ENCODE measurements at regions not wholly inside any gene's neighbourhood (a gene's known extent, or its start where the extent isn't known, plus 50 kb on each side); places are given as distances from the start of the nearest gene placed in this dataset.

DNA sequence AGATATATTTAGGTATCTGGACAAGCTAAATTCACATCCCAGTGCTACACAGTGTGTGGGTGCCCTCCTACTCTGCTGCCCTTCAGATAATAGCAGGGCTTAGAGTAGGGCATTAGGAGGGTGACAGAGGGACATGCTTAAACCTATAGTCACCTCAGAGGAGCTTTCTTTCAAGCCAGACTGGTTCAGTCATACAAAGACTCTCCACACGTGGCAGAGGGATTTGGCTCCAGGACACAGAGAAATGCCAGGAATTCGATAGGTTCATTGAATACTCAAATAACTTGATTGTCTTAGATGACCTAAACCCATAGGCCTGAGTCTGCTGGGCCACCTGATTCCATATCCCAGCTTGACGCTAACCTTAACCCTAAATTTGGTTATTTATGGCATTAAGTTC is 163.5 kb downstream of the TPH2 start:
- DNase-seq (ENCODE audit: low read depth) = no peak
- ChIA-PET CTCF (interaction anchor here (0.7 to 1.5 kb wide), 2 partner anchors 12 to 39 kb away, joined by 3 read pairs; no protein-coding TSS in a partner anchor), POLR2A (no interaction called here)
- no peaks in the 10 kb centered on the region for H3K36me3 ChIP-seq (ENCODE audit: control insufficient read depth, insufficient read depth, low read length)
- TF ChIP-seq, protein P1, sequence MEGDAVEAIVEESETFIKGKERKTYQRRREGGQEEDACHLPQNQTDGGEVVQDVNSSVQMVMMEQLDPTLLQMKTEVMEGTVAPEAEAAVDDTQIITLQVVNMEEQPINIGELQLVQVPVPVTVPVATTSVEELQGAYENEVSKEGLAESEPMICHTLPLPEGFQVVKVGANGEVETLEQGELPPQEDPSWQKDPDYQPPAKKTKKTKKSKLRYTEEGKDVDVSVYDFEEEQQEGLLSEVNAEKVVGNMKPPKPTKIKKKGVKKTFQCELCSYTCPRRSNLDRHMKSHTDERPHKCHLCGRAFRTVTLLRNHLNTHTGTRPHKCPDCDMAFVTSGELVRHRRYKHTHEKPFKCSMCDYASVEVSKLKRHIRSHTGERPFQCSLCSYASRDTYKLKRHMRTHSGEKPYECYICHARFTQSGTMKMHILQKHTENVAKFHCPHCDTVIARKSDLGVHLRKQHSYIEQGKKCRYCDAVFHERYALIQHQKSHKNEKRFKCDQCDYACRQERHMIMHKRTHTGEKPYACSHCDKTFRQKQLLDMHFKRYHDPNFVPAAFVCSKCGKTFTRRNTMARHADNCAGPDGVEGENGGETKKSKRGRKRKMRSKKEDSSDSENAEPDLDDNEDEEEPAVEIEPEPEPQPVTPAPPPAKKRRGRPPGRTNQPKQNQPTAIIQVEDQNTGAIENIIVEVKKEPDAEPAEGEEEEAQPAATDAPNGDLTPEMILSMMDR (IDR thresholded peaks at IDR 0.05; ENCODE audit: insufficient read depth, low read depth, low read length) = no peak
- H3K27me3 ChIP-seq (ENCODE audit: control insufficient read depth, insufficient read depth, low read length) = no peaks in the 10 kb centered on the region
- H3K4me3 ChIP-seq (ENCODE audit: low read depth, low read length) = no peak overlapping the region

DNA sequence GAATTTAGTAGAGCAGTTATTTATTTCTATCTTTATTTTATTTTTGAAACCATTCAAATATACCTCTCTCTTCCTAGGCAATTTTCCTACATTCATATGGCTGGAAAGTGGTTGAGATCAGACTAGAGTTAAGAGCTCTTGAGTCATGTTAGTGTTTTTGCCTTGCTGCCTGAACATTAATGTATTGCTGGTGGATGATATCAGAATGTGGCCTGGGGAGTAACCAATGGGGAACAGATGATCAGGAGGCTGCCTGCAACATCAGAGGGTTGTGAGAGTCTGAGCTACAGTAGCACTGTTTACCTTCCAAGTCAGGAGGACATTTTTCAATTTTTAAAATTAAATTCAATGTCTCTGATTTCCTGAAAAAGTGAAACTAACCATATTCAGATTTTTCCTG is 166.3 kb upstream of the TRHDE start:
- POLR2A ChIA-PET = no interaction called here

DNA sequence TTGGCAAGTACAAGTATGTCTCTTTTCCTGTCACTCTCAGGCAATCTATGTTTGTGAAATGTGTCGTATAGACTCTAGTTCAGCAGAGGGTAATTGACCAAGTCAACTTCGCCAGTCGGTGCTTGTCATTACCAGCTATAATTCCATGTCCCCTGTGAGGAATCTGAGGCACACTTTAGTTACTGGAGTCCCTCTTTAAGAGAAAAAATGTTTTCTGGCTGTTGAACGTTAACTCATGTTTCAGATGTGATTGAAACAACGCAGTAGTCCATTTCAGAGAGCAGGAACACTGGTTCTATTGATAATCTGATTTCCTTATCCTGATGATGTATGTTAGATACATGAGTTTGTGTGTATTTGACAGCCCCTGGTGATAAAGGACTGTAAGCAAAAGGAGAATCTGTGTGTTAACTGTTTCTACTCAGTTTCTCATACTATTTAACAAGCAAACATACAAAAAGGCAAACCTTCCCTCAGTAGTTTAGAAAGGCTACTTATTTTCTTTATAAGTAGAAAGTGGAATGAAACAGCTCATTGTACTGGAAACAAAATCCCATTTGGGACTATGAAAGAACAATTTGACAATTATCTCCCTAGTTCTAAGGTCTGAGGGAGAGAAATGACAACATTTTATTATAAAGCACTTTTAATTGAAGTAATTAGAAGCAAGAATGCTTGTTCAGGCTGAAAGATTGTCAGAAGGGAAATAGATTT is 161.1 kb upstream of the TRHDE start:
- no peak for DNase-seq (ENCODE audit: low read depth)
- POLR2A ChIA-PET = no interaction called here
- TF ChIP-seq, protein P1 (IDR thresholded peaks at IDR 0.05; ENCODE audit: insufficient read depth, low read depth, low read length) = no peak
- Histone ChIP-seq H3K36me3 (ENCODE audit: control insufficient read depth, insufficient read depth, low read length) (no peaks in the 10 kb centered on the region), H3K4me3 (ENCODE audit: low read depth, low read length) (no peak overlapping the region), H3K27me3 (ENCODE audit: control insufficient read depth, insufficient read depth, low read length) (no peaks in the 10 kb centered on the region; the same call in 1 of the 2 replicates)
- CTCF ChIA-PET = no interaction called here

More for the DNA sequence above, 166.3 kb upstream of the TRHDE start:
- Histone ChIP-seq H3K4me3 (ENCODE audit: low read depth, low read length) (no peak overlapping the region), H3K27me3 (ENCODE audit: control insufficient read depth, insufficient read depth, low read length) (no peaks in the 10 kb centered on the region), H3K36me3 (ENCODE audit: control insufficient read depth, insufficient read depth, low read length) (no peaks in the 10 kb centered on the region)
- CTCF ChIA-PET = interaction anchor here (0.6 kb wide), 1 partner anchor 558 kb away, joined by 3 read pairs; no protein-coding TSS in a partner anchor
- TF ChIP-seq, protein P1 (IDR thresholded peaks at IDR 0.05; ENCODE audit: insufficient read depth, low read depth, low read length) = no peak
- DNase-seq (ENCODE audit: low read depth) = no peak

DNA sequence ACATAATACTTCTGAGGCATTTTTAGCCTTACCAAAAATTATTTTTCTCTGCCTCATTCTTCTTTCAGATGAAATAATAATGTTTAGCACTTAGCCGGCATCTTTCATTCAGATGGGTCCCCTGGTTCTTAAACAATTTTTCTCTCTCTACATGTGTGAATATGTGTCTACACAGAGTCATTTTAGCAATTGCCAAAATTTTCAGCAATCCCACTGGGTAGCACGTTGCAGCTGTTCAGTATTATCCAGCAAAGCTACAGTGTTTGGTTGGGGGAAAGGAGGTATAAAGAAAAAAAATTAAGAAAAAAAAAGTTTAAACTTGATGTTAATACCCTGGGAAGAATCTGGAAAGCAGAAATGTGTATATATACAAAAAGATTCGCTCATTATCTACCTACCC is 160.5 kb upstream of the TRHDE start:
- CTCF ChIA-PET = no interaction called here
- POLR2A ChIA-PET = no interaction called here
- no peak for DNase-seq (ENCODE audit: low read depth)
- TF ChIP-seq, protein P1 (IDR thresholded peaks at IDR 0.05; ENCODE audit: insufficient read depth, low read depth, low read length) = no peak
- H3K27me3 ChIP-seq (ENCODE audit: control insufficient read depth, insufficient read depth, low read length) = no peaks in the 10 kb centered on the region; the same call in 1 of the 2 replicates
- H3K36me3 ChIP-seq (ENCODE audit: control insufficient read depth, insufficient read depth, low read length) = no peaks in the 10 kb centered on the region
- no peak overlapping the region for H3K4me3 ChIP-seq (ENCODE audit: low read depth, low read length)

DNA sequence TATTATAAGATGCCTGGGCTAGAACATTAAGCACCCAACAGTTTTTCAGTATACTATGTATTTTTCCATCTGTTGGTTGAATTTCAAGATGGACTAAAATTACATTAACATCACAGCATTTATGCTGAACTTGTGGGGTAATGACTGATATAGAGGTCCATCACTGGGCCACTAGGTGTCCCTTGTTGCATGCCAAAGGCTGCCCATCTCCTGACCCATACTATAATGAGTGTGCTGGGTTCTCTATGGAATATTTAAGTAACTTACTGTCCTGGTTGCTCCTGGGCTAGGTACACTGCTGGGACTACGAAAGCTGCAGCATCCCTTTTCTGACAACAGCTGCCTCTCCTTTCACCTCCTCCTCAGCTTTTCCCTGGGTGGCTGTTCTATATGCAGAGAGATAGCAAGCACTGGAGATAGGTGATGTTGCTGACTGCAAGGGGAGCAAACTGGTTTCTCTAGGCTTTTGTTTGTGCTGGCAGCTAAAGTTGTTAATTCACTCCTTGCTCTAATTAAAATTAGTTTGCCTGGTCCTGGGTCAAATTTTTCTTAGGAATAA is 138.6 kb upstream of the TRHDE start:
- POLR2A ChIA-PET = no interaction called here
- no peak overlapping the region for H3K4me3 ChIP-seq (ENCODE audit: low read depth, low read length)
- no peaks in the 10 kb centered on the region for H3K36me3 ChIP-seq (ENCODE audit: control insufficient read depth, insufficient read depth, low read length)
- TF ChIP-seq, protein P1 (IDR thresholded peaks at IDR 0.05; ENCODE audit: insufficient read depth, low read depth, low read length) = peak; percentile 43
- CTCF ChIA-PET = interaction anchor here (1.1 to 1.4 kb wide), 3 partner anchors 10 to 131 kb away, joined by 3 to 4 read pairs (median 3); no protein-coding TSS in a partner anchor
- no peak for DNase-seq (ENCODE audit: low read depth)
- H3K27me3 ChIP-seq (ENCODE audit: control insufficient read depth, insufficient read depth, low read length) = no peaks in the 10 kb centered on the region

Measured in BJ (cell line).